NCI-H345 treated with DMSO at 0.1 percent for 48 hours (cell line): ENCODE measurements at regions not wholly inside any gene's neighbourhood (a gene's known extent, or its start where the extent isn't known, plus 50 kb on each side); places are given as distances from the start of the nearest gene placed in this dataset.

ENCODE experiments used
- DNase-seq: peaks from one replicate; lab custom pipeline; 2025; ENCODE audit not compliant: unreplicated experiment; lab: John Stamatoyannopoulos, UW

- no peak for DNase-seq
These were observed 207.2 kb downstream of the ZC3H11B start for GRCh38 chr1:219405531-219406331.

- DNase-seq: no peak
These were observed 208.3 kb downstream of the ZC3H11B start for GRCh38 chr1:219404629-219405028.

- no peak for DNase-seq
These were observed 210.0 kb downstream of the ZC3H11B start for GRCh38 chr1:219402925-219403324.

GRCh38 chr1:219401724-219402625, 210.9 kb downstream of the ZC3H11B start:
- DNase-seq: no peak

GRCh38 chr1:219399446-219399845, 213.5 kb downstream of the ZC3H11B start:
- DNase-seq: no peak

- no peak for DNase-seq
These were observed 214.0 kb downstream of the ZC3H11B start for GRCh38 chr1:219398815-219399396.

- no peak for DNase-seq
These were observed 215.4 kb downstream of the ZC3H11B start for GRCh38 chr1:219397511-219397910.

GRCh38 chr1:219391297-219391696, 217.6 kb downstream of the LYPLAL1 start:
- no peak for DNase-seq

- peak; percentile 40 for DNase-seq
These were observed 213.5 kb downstream of the LYPLAL1 start for GRCh38 chr1:219387211-219387610.

GRCh38 chr1:219385787-219386427, 212.2 kb downstream of the LYPLAL1 start:
- DNase-seq: peak; percentile 26

- no peak for DNase-seq
These were observed 209.6 kb downstream of the LYPLAL1 start for GRCh38 chr1:219383281-219383680.

GRCh38 chr1:219381396-219381795, 207.7 kb downstream of the LYPLAL1 start:
- no peak for DNase-seq

GRCh38 chr1:219380463-219380862, 206.8 kb downstream of the LYPLAL1 start:
- no peak for DNase-seq

GRCh38 chr1:219379691-219380090, 206.0 kb downstream of the LYPLAL1 start:
- no peak for DNase-seq

GRCh38 chr1:219374636-219375035, 201.0 kb downstream of the LYPLAL1 start:
- no peak for DNase-seq

GRCh38 chr1:219374046-219374566, 200.4 kb downstream of the LYPLAL1 start:
- DNase-seq: no peak

GRCh38 chr1:219373616-219373935, 199.9 kb downstream of the LYPLAL1 start:
- no peak for DNase-seq

GRCh38 chr1:219372916-219373615, 199.4 kb downstream of the LYPLAL1 start:
- DNase-seq: no peak

GRCh38 chr1:219371471-219371870, 197.8 kb downstream of the LYPLAL1 start:
- no peak for DNase-seq

- DNase-seq: no peak
These were observed 193.8 kb downstream of the LYPLAL1 start for GRCh38 chr1:219367496-219367895.
